Neural progenitor cell (in vitro differentiated cells): ENCODE measurements at regions not wholly inside any gene's neighbourhood (a gene's known extent, or its start where the extent isn't known, plus 50 kb on each side); places are given as distances from the start of the nearest gene placed in this dataset.

ENCODE experiments used
- DNase-seq: peaks from one replicate; pipeline ENCODE4 v3.0.0-alpha.2; 2016; ENCODE audit warnings: low spot score
- H2AFZ ChIP-seq: fragments of 200-600 bp; sonication (generic); replicated peaks from 2 replicates; pipeline ENCODE4 v1.6.1; 2016; ENCODE audit warnings: antibody characterized with exemption
- H3F3A ChIP-seq: fragments of 200-600 bp; sonication (generic); 2 replicates; pipeline ENCODE4 v1.6.1; 2016; ENCODE audit warnings: antibody characterized with exemption, low read depth
- H3K27ac ChIP-seq: fragments of 200-600 bp; sonication (generic); 2 replicates; pipeline ENCODE4 v1.5.1; 2016; ENCODE audit warnings: mild to moderate bottlenecking
- H3K27me3 ChIP-seq: fragments of 200-600 bp; sonication (generic); 2 replicates; pipeline ENCODE4 v1.6.1; 2016; ENCODE audit warnings: mild to moderate bottlenecking, moderate library complexity
- H3K36me3 ChIP-seq: fragments of 200-600 bp; sonication (generic); 2 replicates; pipeline ENCODE4 v1.5.1; 2016
- H3K4me1 ChIP-seq: fragments of 200-600 bp; sonication (generic); 2 replicates; pipeline ENCODE4 v1.6.1; 2016; ENCODE audit warnings: mixed run types
- H3K4me2 ChIP-seq: fragments of 200-600 bp; sonication (generic); 2 replicates; pipeline ENCODE4 v1.6.1; 2016
- H3K4me3 ChIP-seq: fragments of 200-600 bp; sonication (generic); 2 replicates; pipeline ENCODE4 v1.5.1; 2016
- H3K79me2 ChIP-seq: fragments of 200-600 bp; sonication (generic); 2 replicates; pipeline ENCODE4 v1.6.1; 2016; ENCODE audit warnings: low read depth
- H3K9ac ChIP-seq: fragments of 200-600 bp; sonication (generic); 2 replicates; pipeline ENCODE4 v1.6.1; 2016
- H3K9me3 ChIP-seq: fragments of 200-600 bp; sonication (generic); 2 replicates; pipeline ENCODE4 v1.5.1; 2016; ENCODE audit warnings: low read depth
- H4K20me1 ChIP-seq: fragments of 200-600 bp; sonication (generic); 2 replicates; pipeline ENCODE4 v1.6.1; 2016; ENCODE audit warnings: low read depth
- H3K27ac Mint-ChIP-seq: 3 replicates; pipeline ENCODE4 v1.8.0; 2021; ENCODE audit warnings: mixed read lengths
- H3K27me3 Mint-ChIP-seq: 2 replicates; pipeline ENCODE4 v1.8.0; 2022; ENCODE audit warnings: low read depth, mild to moderate bottlenecking, inconsistent platforms, moderate library complexity, mixed read lengths; ENCODE audit not compliant: insufficient read depth
- H3K36me3 Mint-ChIP-seq: 3 replicates; pipeline ENCODE4 v1.8.0; 2021; ENCODE audit warnings: mixed read lengths
- H3K4me1 Mint-ChIP-seq: 3 replicates; pipeline ENCODE4 v1.8.0; 2021; ENCODE audit warnings: mixed read lengths
- H3K4me3 Mint-ChIP-seq: 3 replicates; pipeline ENCODE4 v1.8.0; 2021; ENCODE audit warnings: mild to moderate bottlenecking, moderate library complexity, mixed read lengths
- H3K9me3 Mint-ChIP-seq: 3 replicates; pipeline ENCODE4 v1.8.0; 2020; ENCODE audit warnings: mixed read lengths
- EZH2 ChIP-seq: fragments of 200-600 bp; sonication (generic); IDR thresholded peaks from 2 replicates; pipeline ENCODE4 v1.6.1; 2017; ENCODE audit warnings: antibody characterized with exemption, mild to moderate bottlenecking, moderate library complexity
- EZH2phosphoT487 ChIP-seq: fragments of 200-600 bp; sonication (generic); IDR thresholded peaks from 2 replicates; pipeline ENCODE4 v1.6.1; 2017; ENCODE audit warnings: antibody characterized with exemption
- TF ChIP-seq, protein P1 (sequence below): fragments of 200-600 bp; sonication (generic); IDR thresholded peaks from 2 replicates; pipeline ENCODE4 v1.5.1; 2017; ENCODE audit warnings: antibody characterized with exemption, mild to moderate bottlenecking

- H3K4me3 Mint-ChIP-seq, result no peak overlapping the region
- Histone ChIP-seq H3K27me3 (no peaks in the 10 kb centered on the region), H4K20me1 (no peaks in the 10 kb centered on the region), H3K9ac (no peak overlapping the region), H3K36me3 (no peaks in the 10 kb centered on the region), H3K4me3 (no peak overlapping the region), H3K4me1 (no peaks in the 10 kb centered on the region), H3K79me2 (no peaks in the 10 kb centered on the region), H3K9me3 (no peaks in the 10 kb centered on the region), H2AFZ (peak overlapping the region; percentile 36), H3F3A (no peaks in the 10 kb centered on the region), H3K27ac (no peak overlapping the region), H3K4me2 (no peak overlapping the region)
- no peaks in the 10 kb centered on the region for H3K27me3 Mint-ChIP-seq
- no peaks in the 10 kb centered on the region for H3K9me3 Mint-ChIP-seq
- DNase-seq, result no peak
- no peaks in the 10 kb centered on the region for H3K36me3 Mint-ChIP-seq
- peaks cover 29% of the 10 kb centered on the region for H3K4me1 Mint-ChIP-seq
- peak overlapping the region; percentile 21 for H3K27ac Mint-ChIP-seq
- TF ChIP-seq EZH2phosphoT487 (no peak), EZH2 (no peak)
- TF ChIP-seq, protein P1, sequence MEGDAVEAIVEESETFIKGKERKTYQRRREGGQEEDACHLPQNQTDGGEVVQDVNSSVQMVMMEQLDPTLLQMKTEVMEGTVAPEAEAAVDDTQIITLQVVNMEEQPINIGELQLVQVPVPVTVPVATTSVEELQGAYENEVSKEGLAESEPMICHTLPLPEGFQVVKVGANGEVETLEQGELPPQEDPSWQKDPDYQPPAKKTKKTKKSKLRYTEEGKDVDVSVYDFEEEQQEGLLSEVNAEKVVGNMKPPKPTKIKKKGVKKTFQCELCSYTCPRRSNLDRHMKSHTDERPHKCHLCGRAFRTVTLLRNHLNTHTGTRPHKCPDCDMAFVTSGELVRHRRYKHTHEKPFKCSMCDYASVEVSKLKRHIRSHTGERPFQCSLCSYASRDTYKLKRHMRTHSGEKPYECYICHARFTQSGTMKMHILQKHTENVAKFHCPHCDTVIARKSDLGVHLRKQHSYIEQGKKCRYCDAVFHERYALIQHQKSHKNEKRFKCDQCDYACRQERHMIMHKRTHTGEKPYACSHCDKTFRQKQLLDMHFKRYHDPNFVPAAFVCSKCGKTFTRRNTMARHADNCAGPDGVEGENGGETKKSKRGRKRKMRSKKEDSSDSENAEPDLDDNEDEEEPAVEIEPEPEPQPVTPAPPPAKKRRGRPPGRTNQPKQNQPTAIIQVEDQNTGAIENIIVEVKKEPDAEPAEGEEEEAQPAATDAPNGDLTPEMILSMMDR, result no peak
These were observed 333.5 kb upstream of the SEMA6D start for GRCh38 chr15:47383801-47384200.

DNA sequence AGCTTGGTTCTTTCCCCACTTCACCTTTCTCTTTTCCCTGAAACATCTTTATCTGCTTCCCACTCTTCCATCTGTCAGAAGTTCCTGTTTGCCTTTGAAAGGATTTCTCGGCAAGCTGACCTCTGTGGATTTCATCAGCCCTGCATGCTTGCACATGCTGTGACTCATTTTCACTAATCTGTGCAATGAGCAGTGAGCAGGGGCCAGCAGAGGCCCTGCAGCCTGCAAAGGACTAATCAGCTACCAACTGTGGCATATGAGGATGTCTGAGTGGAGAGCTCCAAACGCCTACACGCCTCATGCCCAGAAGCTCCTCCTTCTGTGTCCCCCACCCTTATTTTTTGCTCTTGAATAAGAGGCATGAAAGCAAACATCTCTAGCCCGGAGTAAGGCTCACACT, 333.0 kb upstream of the SEMA6D start:
- Mint-ChIP-seq H3K4me1 (peaks cover 29% of the 10 kb centered on the region), H3K9me3 (no peaks in the 10 kb centered on the region), H3K4me3 (peak overlapping the region; percentile 50), H3K27ac (peak overlapping the region; percentile 54), H3K27me3 (no peaks in the 10 kb centered on the region), H3K36me3 (no peaks in the 10 kb centered on the region)
- no peaks in the 10 kb centered on the region for H3K9me3 ChIP-seq
- H3K27me3 ChIP-seq, result no peaks in the 10 kb centered on the region
- no peaks in the 10 kb centered on the region for H3K36me3 ChIP-seq
- peak; percentile 55 for DNase-seq
- no peaks in the 10 kb centered on the region for H4K20me1 ChIP-seq
- TF ChIP-seq EZH2 (no peak), EZH2phosphoT487 (no peak)
- TF ChIP-seq, protein P1, result no peak
- peak overlapping the region; percentile 36 for H2AFZ ChIP-seq
- H3K4me2 ChIP-seq, result no peak overlapping the region
- no peak overlapping the region for H3K4me3 ChIP-seq
- H3K79me2 ChIP-seq, result no peaks in the 10 kb centered on the region
- no peaks in the 10 kb centered on the region for H3K4me1 ChIP-seq
- no peak overlapping the region for H3K9ac ChIP-seq
- no peaks in the 10 kb centered on the region for H3F3A ChIP-seq
- no peak overlapping the region for H3K27ac ChIP-seq

GRCh38 chr15:47384776-47385175, 332.5 kb upstream of the SEMA6D start:
- no peaks in the 10 kb centered on the region for H3K27me3 Mint-ChIP-seq
- TF ChIP-seq EZH2 (no peak), EZH2phosphoT487 (no peak)
- TF ChIP-seq, protein P1, result no peak
- Histone ChIP-seq H3K4me3 (no peak overlapping the region), H3K9me3 (no peaks in the 10 kb centered on the region), H3K36me3 (no peaks in the 10 kb centered on the region), H2AFZ (no peak overlapping the region), H3K9ac (no peak overlapping the region), H3K27me3 (no peaks in the 10 kb centered on the region), H3K4me1 (no peaks in the 10 kb centered on the region), H4K20me1 (no peaks in the 10 kb centered on the region), H3K79me2 (no peaks in the 10 kb centered on the region), H3K27ac (no peak overlapping the region), H3F3A (no peaks in the 10 kb centered on the region), H3K4me2 (no peak overlapping the region)
- DNase-seq, result no peak
- H3K36me3 Mint-ChIP-seq, result no peaks in the 10 kb centered on the region
- H3K4me3 Mint-ChIP-seq, result no peak overlapping the region
- H3K9me3 Mint-ChIP-seq, result no peaks in the 10 kb centered on the region
- peaks cover 29% of the 10 kb centered on the region for H3K4me1 Mint-ChIP-seq
- H3K27ac Mint-ChIP-seq, result no peak overlapping the region
